HFFc6 (cell line): ENCODE measurements at regions not wholly inside any gene's neighbourhood (a gene's known extent, or its start where the extent isn't known, plus 50 kb on each side); places are given as distances from the start of the nearest gene placed in this dataset.
A peak's percentile ranks its signal among the peaks of the same experiment; 100 is the strongest.

Experiments
- DNase-seq: peaks from one replicate; pipeline ENCODE4 v3.0.0-alpha.2; 2018
- H3K27ac Mint-ChIP-seq: 2 replicates; pipeline ENCODE4 v1.8.0; 2020; ENCODE audit warnings: mild to moderate bottlenecking, mixed read lengths
- H3K27me3 Mint-ChIP-seq: 2 replicates; pipeline ENCODE4 v1.8.0; 2021; ENCODE audit warnings: mild to moderate bottlenecking, moderate library complexity, mixed read lengths; ENCODE audit not compliant: insufficient read depth
- H3K36me3 Mint-ChIP-seq: 2 replicates; pipeline ENCODE4 v1.8.0; 2021; ENCODE audit warnings: low read depth, mixed read lengths
- H3K4me1 Mint-ChIP-seq: 2 replicates; pipeline ENCODE4 v1.8.0; 2020; ENCODE audit warnings: low read depth, mixed read lengths
- H3K4me3 Mint-ChIP-seq: 2 replicates; pipeline ENCODE4 v1.8.0; 2020; ENCODE audit warnings: mild to moderate bottlenecking, moderate library complexity, mixed read lengths
- H3K9me3 Mint-ChIP-seq: 2 replicates; pipeline ENCODE4 v1.8.0; 2020; ENCODE audit warnings: mild to moderate bottlenecking, mixed read lengths
- TF ChIP-seq, protein P1 (sequence below): fragments of 200-600 bp; sonication (generic); IDR thresholded peaks from 2 replicates; pipeline ENCODE4 v1.5.0; 2021; ENCODE audit warnings: antibody characterized with exemption, mild to moderate bottlenecking

GRCh38 chr7:42495256-42495655 lies 258.2 kb upstream of the GLI3 start:
- peaks cover 8% of the 10 kb centered on the region for H3K27me3 Mint-ChIP-seq
- no peak for DNase-seq
- H3K27ac Mint-ChIP-seq = no peak overlapping the region
- no peaks in the 10 kb centered on the region for H3K9me3 Mint-ChIP-seq
- TF ChIP-seq, protein P1, sequence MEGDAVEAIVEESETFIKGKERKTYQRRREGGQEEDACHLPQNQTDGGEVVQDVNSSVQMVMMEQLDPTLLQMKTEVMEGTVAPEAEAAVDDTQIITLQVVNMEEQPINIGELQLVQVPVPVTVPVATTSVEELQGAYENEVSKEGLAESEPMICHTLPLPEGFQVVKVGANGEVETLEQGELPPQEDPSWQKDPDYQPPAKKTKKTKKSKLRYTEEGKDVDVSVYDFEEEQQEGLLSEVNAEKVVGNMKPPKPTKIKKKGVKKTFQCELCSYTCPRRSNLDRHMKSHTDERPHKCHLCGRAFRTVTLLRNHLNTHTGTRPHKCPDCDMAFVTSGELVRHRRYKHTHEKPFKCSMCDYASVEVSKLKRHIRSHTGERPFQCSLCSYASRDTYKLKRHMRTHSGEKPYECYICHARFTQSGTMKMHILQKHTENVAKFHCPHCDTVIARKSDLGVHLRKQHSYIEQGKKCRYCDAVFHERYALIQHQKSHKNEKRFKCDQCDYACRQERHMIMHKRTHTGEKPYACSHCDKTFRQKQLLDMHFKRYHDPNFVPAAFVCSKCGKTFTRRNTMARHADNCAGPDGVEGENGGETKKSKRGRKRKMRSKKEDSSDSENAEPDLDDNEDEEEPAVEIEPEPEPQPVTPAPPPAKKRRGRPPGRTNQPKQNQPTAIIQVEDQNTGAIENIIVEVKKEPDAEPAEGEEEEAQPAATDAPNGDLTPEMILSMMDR = no peak
- H3K4me3 Mint-ChIP-seq = no peak overlapping the region
- no peaks in the 10 kb centered on the region for H3K36me3 Mint-ChIP-seq
- peaks cover 24% of the 10 kb centered on the region for H3K4me1 Mint-ChIP-seq

GRCh38 chr7:42494736-42495135 lies 257.7 kb upstream of the GLI3 start:
- Mint-ChIP-seq H3K4me1 (peaks cover 24% of the 10 kb centered on the region), H3K27ac (no peak overlapping the region), H3K9me3 (no peaks in the 10 kb centered on the region), H3K27me3 (peaks cover 8% of the 10 kb centered on the region), H3K36me3 (no peaks in the 10 kb centered on the region), H3K4me3 (no peak overlapping the region)
- TF ChIP-seq, protein P1 = no peak
- DNase-seq = no peak

DNA sequence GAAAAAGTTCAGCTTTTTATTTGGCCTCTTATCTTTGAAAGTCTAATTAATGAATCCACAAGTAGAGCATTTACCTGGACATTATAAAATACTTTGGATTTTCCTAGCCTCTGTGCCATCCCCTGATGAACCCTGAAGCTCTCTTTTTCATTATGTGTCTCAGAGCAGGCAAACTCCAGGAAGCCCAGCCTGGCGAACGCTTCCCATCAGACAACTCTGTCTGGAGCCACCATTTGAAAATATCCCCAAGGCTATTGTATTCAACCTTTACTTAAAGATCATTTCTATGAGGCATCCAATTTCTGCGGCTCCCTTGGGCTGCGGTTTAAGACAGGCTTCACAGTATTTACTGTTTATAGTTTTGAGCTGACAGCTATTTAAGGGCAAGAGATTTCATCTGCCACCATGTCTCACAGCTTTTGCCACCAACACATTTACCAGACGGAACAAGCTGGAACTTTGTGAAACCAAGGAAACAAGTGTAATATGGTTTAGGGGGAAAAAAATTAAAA lies 257.2 kb upstream of the GLI3 start:
- H3K4me3 Mint-ChIP-seq = peak overlapping the region; percentile 80; the same call in 1 of the 2 replicates
- no peak overlapping the region for H3K27ac Mint-ChIP-seq

GRCh38 chr7:42493436-42494198 lies 256.6 kb upstream of the GLI3 start:
- Mint-ChIP-seq H3K27me3 (peaks cover 11% of the 10 kb centered on the region), H3K9me3 (no peaks in the 10 kb centered on the region), H3K4me3 (peak overlapping the region; percentile 80), H3K27ac (no peak overlapping the region), H3K36me3 (no peaks in the 10 kb centered on the region), H3K4me1 (peaks cover 24% of the 10 kb centered on the region)
- TF ChIP-seq, protein P1 = peak; percentile 8; the same call in 1 of the 2 replicates
- peak; percentile 72 for DNase-seq

More for the DNA sequence above, 257.2 kb upstream of the GLI3 start:
- H3K36me3 Mint-ChIP-seq = no peaks in the 10 kb centered on the region
- peaks cover 8% of the 10 kb centered on the region for H3K27me3 Mint-ChIP-seq
- H3K4me1 Mint-ChIP-seq = peaks cover 24% of the 10 kb centered on the region
- H3K9me3 Mint-ChIP-seq = no peaks in the 10 kb centered on the region
- DNase-seq = no peak
- TF ChIP-seq, protein P1 = no peak

- Mint-ChIP-seq H3K4me1 (peaks cover 24% of the 10 kb centered on the region), H3K36me3 (no peaks in the 10 kb centered on the region), H3K27me3 (peaks cover 12% of the 10 kb centered on the region), H3K27ac (no peak overlapping the region), H3K4me3 (peak overlapping the region; percentile 80), H3K9me3 (no peaks in the 10 kb centered on the region)
- no peak for DNase-seq
- TF ChIP-seq, protein P1 = no peak
These were observed 255.9 kb upstream of the GLI3 start for GRCh38 chr7:42492920-42493319.
